CD4-positive, alpha-beta memory T cell (primary cell): ENCODE measurements at regions not wholly inside any gene's neighbourhood (a gene's known extent, or its start where the extent isn't known, plus 50 kb on each side); places are given as distances from the start of the nearest gene placed in this dataset.
"Not testable (repeated sequence)": the region's sequence is repeated elsewhere in the genome, so short reads cannot be mapped to it uniquely, and the experiment has no call there.

Experiments used
- CTCF ChIA-PET: fragments of 350-600 bp; sonication (Branson Sonifier 250); formaldehyde crosslinking; loops from one replicate; lab custom pipeline; 2021; ENCODE audit warnings: inconsistent platforms; ENCODE audit not compliant: partially characterized antibody; lab: Charles Lee
- POLR2A ChIA-PET: fragments of 350-600 bp; sonication (Branson Sonifier 250); formaldehyde crosslinking; loops from one replicate; lab custom pipeline; 2021; ENCODE audit not compliant: partially characterized antibody; lab: Charles Lee
- DNase-seq, 5 donors: peaks; one replicate each; pipeline versions ENCODE4 v3.0.0 to v3.0.0-alpha.2; 2020 to 2022; ENCODE audit warnings: mixed read lengths in 1 of 5
- H3K27ac ChIP-seq: one replicate; pipeline ENCODE4 v1.7.0; 2013; ENCODE audit warnings: low read depth, low read length
- H3K27me3 ChIP-seq: 2 replicates; pipeline ENCODE4 v1.7.0; 2013; ENCODE audit warnings: mild to moderate bottlenecking, low read length, moderate library complexity; ENCODE audit not compliant: insufficient read depth
- H3K36me3 ChIP-seq: 2 replicates; pipeline ENCODE4 v1.7.0; 2013; ENCODE audit warnings: mild to moderate bottlenecking, low read length, moderate library complexity; ENCODE audit not compliant: insufficient read depth
- H3K4me1 ChIP-seq: 2 replicates; pipeline ENCODE4 v1.7.0; 2013; ENCODE audit warnings: mild to moderate bottlenecking, low read length, moderate library complexity; ENCODE audit not compliant: insufficient read depth
- H3K4me3 ChIP-seq, 2 donors: one replicate each; pipeline ENCODE4 v1.7.0; 2013; ENCODE audit warnings: low read length in 2 of 2, mild to moderate bottlenecking in 1 of 2
- H3K9me3 ChIP-seq, 2 donors: one replicate each; pipeline ENCODE4 v1.7.0; 2013; ENCODE audit warnings: low read length in 2 of 2, control low read depth in 1 of 2; ENCODE audit not compliant: control insufficient read depth in 1 of 2
- H3K27ac Mint-ChIP-seq, 7 donors: one replicate each; pipeline ENCODE4 v1.8.0; 2020 to 2021; ENCODE audit warnings: mixed read lengths in 7 of 7, mild to moderate bottlenecking in 6 of 7, inconsistent platforms in 3 of 7, moderate library complexity in 3 of 7
- H3K27me3 Mint-ChIP-seq, 2 donors: one replicate each; pipeline ENCODE4 v1.8.0; 2020 to 2021; ENCODE audit warnings: mixed read lengths in 2 of 2
- H3K36me3 Mint-ChIP-seq, 2 donors: one replicate each; pipeline ENCODE4 v1.8.0; 2020 to 2021; ENCODE audit warnings: mixed read lengths in 2 of 2, inconsistent platforms in 1 of 2, mild to moderate bottlenecking in 1 of 2
- H3K4me1 Mint-ChIP-seq, 4 donors: one replicate each; pipeline ENCODE4 v1.8.0; 2020 to 2021; ENCODE audit warnings: mixed read lengths in 4 of 4, mild to moderate bottlenecking in 1 of 4
- H3K4me3 Mint-ChIP-seq, 8 donors: one replicate each; pipeline ENCODE4 v1.8.0; 2020 to 2021; ENCODE audit warnings: mixed read lengths in 8 of 8, mild to moderate bottlenecking in 7 of 8, moderate library complexity in 6 of 8, inconsistent platforms in 3 of 8
- H3K9me3 Mint-ChIP-seq, 8 donors: one replicate each; pipeline ENCODE4 v1.8.0; 2020 to 2021; ENCODE audit warnings: mixed read lengths in 8 of 8, mild to moderate bottlenecking in 5 of 8, inconsistent platforms in 3 of 8, moderate library complexity in 1 of 8
- intact Hi-C: fragments of 100-400 bp; cut with micrococcal nuclease; formaldehyde crosslinking; loops from one replicate; pipeline ENCODE4 v1.15.1; 2023

GRCh38 chr14:106642090-106642489 lies 1115.7 kb downstream of the TMEM121 start:
- H3K36me3 ChIP-seq = no peaks in the 10 kb centered on the region
- POLR2A ChIA-PET = no interaction called here
- peaks cover 8 to 9% of the 10 kb centered on the region in 2 donors for H3K27me3 Mint-ChIP-seq
- no peak overlapping the region for H3K27ac Mint-ChIP-seq
- H3K27me3 ChIP-seq = no peaks in the 10 kb centered on the region
- CTCF ChIA-PET = no interaction called here
- no peak overlapping the region for H3K4me3 ChIP-seq
- H3K36me3 Mint-ChIP-seq = no peaks in the 10 kb centered on the region
- H3K9me3 Mint-ChIP-seq = no peaks in the 10 kb centered on the region
- no peak for DNase-seq
- no peaks in the 10 kb centered on the region for H3K9me3 ChIP-seq
- H3K4me1 ChIP-seq = no peaks in the 10 kb centered on the region
- H3K27ac ChIP-seq = no peak overlapping the region
- peaks cover 0 to 5% (median 2%) of the 10 kb centered on the region in 4 donors for H3K4me1 Mint-ChIP-seq
- intact Hi-C loops = no loop called here
- no peak overlapping the region for H3K4me3 Mint-ChIP-seq

GRCh38 chr14:106642971-106643370 lies 1116.6 kb downstream of the TMEM121 start:
- intact Hi-C loops, POLR2A ChIA-PET, H3K4me3 Mint-ChIP-seq, H3K9me3 ChIP-seq, H3K9me3 Mint-ChIP-seq, H3K36me3 Mint-ChIP-seq, H3K4me3 ChIP-seq, DNase-seq, H3K4me1 Mint-ChIP-seq, H3K27ac ChIP-seq, H3K27ac Mint-ChIP-seq, H3K27me3 Mint-ChIP-seq, H3K4me1 ChIP-seq, H3K36me3 ChIP-seq, H3K27me3 ChIP-seq: not testable (repeated sequence)
- CTCF ChIA-PET = interaction anchor here (1.4 kb wide), 1 partner anchor 16 kb away, joined by 3 read pairs; no protein-coding TSS in a partner anchor

GRCh38 chr14:106648874-106649273 lies 1122.5 kb downstream of the TMEM121 start:
- H3K27me3 ChIP-seq, H3K4me1 ChIP-seq, H3K4me1 Mint-ChIP-seq, H3K36me3 Mint-ChIP-seq, intact Hi-C loops, H3K36me3 ChIP-seq, H3K9me3 ChIP-seq, H3K4me3 ChIP-seq, H3K9me3 Mint-ChIP-seq, CTCF ChIA-PET, H3K27ac Mint-ChIP-seq, POLR2A ChIA-PET, H3K4me3 Mint-ChIP-seq, H3K27ac ChIP-seq, DNase-seq: not testable (repeated sequence)
- H3K27me3 Mint-ChIP-seq = peaks cover 14% of the 10 kb centered on the region in 2 donors

GRCh38 chr14:106651016-106651415 lies 1124.6 kb downstream of the TMEM121 start:
- H3K9me3 ChIP-seq = no peaks in the 10 kb centered on the region
- Mint-ChIP-seq H3K27me3 (peaks cover 12 to 13% of the 10 kb centered on the region in 2 donors), H3K27ac (no peak overlapping the region), H3K36me3 (no peaks in the 10 kb centered on the region), H3K9me3 (peaks cover 0 to 8% (median 1%) of the 10 kb centered on the region in 8 donors), H3K4me3 (no peak overlapping the region), H3K4me1 (peaks cover 0 to under 1% (median 0%) of the 10 kb centered on the region in 4 donors)
- no peak for DNase-seq
- no peaks in the 10 kb centered on the region for H3K36me3 ChIP-seq
- POLR2A ChIA-PET = no interaction called here
- CTCF ChIA-PET = interaction anchor here (0.9 to 1.1 kb wide), 2 partner anchors 10 to 43 kb away, joined by 3 read pairs; no protein-coding TSS in a partner anchor
- no peak overlapping the region for H3K27ac ChIP-seq
- H3K4me3 ChIP-seq = no peak overlapping the region
- H3K4me1 ChIP-seq = no peaks in the 10 kb centered on the region
- H3K27me3 ChIP-seq = no peaks in the 10 kb centered on the region
- intact Hi-C loops = no loop called here

GRCh38 chr14:106652494-106652893 lies 1126.1 kb downstream of the TMEM121 start:
- no peak for DNase-seq
- no peaks in the 10 kb centered on the region for H3K36me3 ChIP-seq
- intact Hi-C loops = no loop called here
- Mint-ChIP-seq H3K27me3 (peaks cover 12 to 13% of the 10 kb centered on the region in 2 donors), H3K4me1 (peaks cover 1 to 12% (median 2%) of the 10 kb centered on the region in 4 donors), H3K27ac (no peak overlapping the region), H3K9me3 (peaks cover 0 to 8% (median 1%) of the 10 kb centered on the region in 8 donors), H3K36me3 (no peaks in the 10 kb centered on the region), H3K4me3 (no peak overlapping the region)
- no peak overlapping the region for H3K27ac ChIP-seq
- POLR2A ChIA-PET = no interaction called here
- peaks cover 7% of the 10 kb centered on the region for H3K4me1 ChIP-seq
- CTCF ChIA-PET = interaction anchor here (1.7 kb wide), 1 partner anchor 10 kb away, joined by 8 read pairs; no protein-coding TSS in a partner anchor
- H3K9me3 ChIP-seq = no peaks in the 10 kb centered on the region
- no peaks in the 10 kb centered on the region for H3K27me3 ChIP-seq
- H3K4me3 ChIP-seq = no peak overlapping the region

GRCh38 chr14:106657460-106657859 lies 1131.1 kb downstream of the TMEM121 start:
- CTCF ChIA-PET = interaction anchor here (0.8 to 2.0 kb wide), 7 partner anchors 8 to 133 kb away, joined by 3 to 11 read pairs (median 4); no protein-coding TSS in a partner anchor

GRCh38 chr14:106658066-106658860 lies 1131.9 kb downstream of the TMEM121 start:
- H3K27me3 ChIP-seq, H3K36me3 ChIP-seq, H3K27me3 Mint-ChIP-seq, intact Hi-C loops, H3K36me3 Mint-ChIP-seq, H3K27ac Mint-ChIP-seq, H3K9me3 ChIP-seq, POLR2A ChIA-PET, DNase-seq, H3K27ac ChIP-seq, H3K9me3 Mint-ChIP-seq, H3K4me3 ChIP-seq: not testable (repeated sequence)
- Mint-ChIP-seq H3K4me1 (peaks cover 12 to 28% (median 19%) of the 10 kb centered on the region in 4 donors), H3K4me3 (peak overlapping the region in 1 of 8 donors; percentile 48)
- H3K4me1 ChIP-seq = peaks cover 10% of the 10 kb centered on the region
- CTCF ChIA-PET = interaction anchor here (0.7 to 1.7 kb wide), 5 partner anchors 8 to 61 kb away, joined by 3 to 7 read pairs (median 3); no protein-coding TSS in a partner anchor

More at GRCh38 chr14:106657460-106657859, 1131.1 kb downstream of the TMEM121 start:
- H3K27me3 ChIP-seq = no peaks in the 10 kb centered on the region
- intact Hi-C loops = no loop called here
- POLR2A ChIA-PET = no interaction called here
- no peak overlapping the region for H3K4me3 ChIP-seq
- no peaks in the 10 kb centered on the region for H3K36me3 ChIP-seq
- peaks cover 10 to 24% (median 15%) of the 10 kb centered on the region in 4 donors for H3K4me1 Mint-ChIP-seq
- peaks cover 8% of the 10 kb centered on the region for H3K4me1 ChIP-seq
- no peak overlapping the region for H3K27ac Mint-ChIP-seq
- H3K9me3 Mint-ChIP-seq = peaks cover 0 to 2% (median 0%) of the 10 kb centered on the region in 8 donors
- H3K27me3 Mint-ChIP-seq = peaks cover 0 to 3% of the 10 kb centered on the region in 2 donors
- H3K4me3 Mint-ChIP-seq = peak overlapping the region in 2 of 8 donors; percentile 11 to 22
- H3K9me3 ChIP-seq = no peaks in the 10 kb centered on the region
- no peaks in the 10 kb centered on the region for H3K36me3 Mint-ChIP-seq
- peak; percentile 38 to 59 (median 50) for DNase-seq
- H3K27ac ChIP-seq = no peak overlapping the region
